Psoas muscle (tissue), 7 donors: ENCODE measurements at regions not wholly inside any gene's neighbourhood (a gene's known extent, or its start where the extent isn't known, plus 50 kb on each side); places are given as distances from the start of the nearest gene placed in this dataset.

Experiments
- ATAC-seq, 4 donors: fragments of 200-7000 bp; cut with Tn5 transposase; one replicate each; pipeline ENCODE4 v1.9.1; 2020; ENCODE audit warnings: moderate library complexity in 3 of 4, mild to moderate bottlenecking in 2 of 4
- DNase-seq, 2 donors: peaks; one replicate each; pipeline ENCODE4 v3.0.0-alpha.2; 2020
- H3K27ac ChIP-seq: fragments of 200-600 bp; one replicate; pipeline ENCODE4 v1.8.0; 2022
- H3K27me3 ChIP-seq, 3 donors: fragments of 200-600 bp in 1 of 3; one replicate each; pipeline versions ENCODE4 v1.6.1 to v1.8.0; 2013 to 2022; ENCODE audit warnings: low read length in 2 of 3, mild to moderate bottlenecking in 2 of 3, moderate library complexity in 1 of 3; ENCODE audit not compliant: insufficient read depth in 3 of 3
- H3K36me3 ChIP-seq, 2 donors: fragments of 200-600 bp in 1 of 2; one replicate each; pipeline versions ENCODE4 v1.6.1 to v1.8.0; 2013 to 2022; ENCODE audit warnings: low read depth in 1 of 2, mild to moderate bottlenecking in 1 of 2, moderate library complexity in 1 of 2; ENCODE audit not compliant: insufficient read depth in 1 of 2
- H3K4me1 ChIP-seq: fragments of 200-600 bp; one replicate; pipeline ENCODE4 v1.8.0; 2022
- H3K4me3 ChIP-seq: fragments of 200-600 bp; one replicate; pipeline ENCODE4 v1.8.0; 2022; ENCODE audit warnings: mild to moderate bottlenecking
- H3K9me3 ChIP-seq: fragments of 200-600 bp; one replicate; pipeline ENCODE4 v1.8.0; 2022
- WGBS, 3 donors: extraction: QIAGEN DNeasy Blood & Tissue Kit; methylation state at CpG; one replicate each; pipeline versions ENCODE4 v1.1.6 to v1.1.7; 2013; 5-methylcytosine and 5-hydroxymethylcytosine counted together
- intact Hi-C, 2 donors: fragments of 100-400 bp; cut with DNase I; formaldehyde crosslinking; loops; one replicate each; pipeline versions ENCODE4 v1.11.0 to v1.14.2; 2022
- TF ChIP-seq, protein P1 (sequence below): fragments of 200-600 bp; IDR thresholded peaks from one replicate; pipeline ENCODE4 v1.8.0; 2022; ENCODE audit warnings: antibody characterized with exemption
- donor health status: healthy with polysubstance abuse.
- donor health status: DM: no; HTN: no; CAD: no; lungs with moderate emphysema.
- donor health status: Bipolar disorder and iron deficiency.
- donor health status: healthy.
- donor health status: DM: yes; HTN: yes; CAD: no.
- donor health status: DM: no; HTN: no; CAD: no.
- donor health status: DM: yes; HTN: yes; CAD: no.

GRCh38 chr12:97051341-97051740, 144.3 kb downstream of the NEDD1 start:
- Histone ChIP-seq H3K9me3 (no peaks in the 10 kb centered on the region), H3K27me3 (no peaks in the 10 kb centered on the region), H3K27ac (no peak overlapping the region), H3K36me3 (no peaks in the 10 kb centered on the region), H3K4me3 (no peak overlapping the region), H3K4me1 (no peaks in the 10 kb centered on the region)
- WGBS, 3 donors = 87 to 90% (median 89%) methylated on average over 2 of the region's 2 CpGs
- DNase-seq (no peak), ATAC-seq (no peak)
- TF ChIP-seq, protein P1, sequence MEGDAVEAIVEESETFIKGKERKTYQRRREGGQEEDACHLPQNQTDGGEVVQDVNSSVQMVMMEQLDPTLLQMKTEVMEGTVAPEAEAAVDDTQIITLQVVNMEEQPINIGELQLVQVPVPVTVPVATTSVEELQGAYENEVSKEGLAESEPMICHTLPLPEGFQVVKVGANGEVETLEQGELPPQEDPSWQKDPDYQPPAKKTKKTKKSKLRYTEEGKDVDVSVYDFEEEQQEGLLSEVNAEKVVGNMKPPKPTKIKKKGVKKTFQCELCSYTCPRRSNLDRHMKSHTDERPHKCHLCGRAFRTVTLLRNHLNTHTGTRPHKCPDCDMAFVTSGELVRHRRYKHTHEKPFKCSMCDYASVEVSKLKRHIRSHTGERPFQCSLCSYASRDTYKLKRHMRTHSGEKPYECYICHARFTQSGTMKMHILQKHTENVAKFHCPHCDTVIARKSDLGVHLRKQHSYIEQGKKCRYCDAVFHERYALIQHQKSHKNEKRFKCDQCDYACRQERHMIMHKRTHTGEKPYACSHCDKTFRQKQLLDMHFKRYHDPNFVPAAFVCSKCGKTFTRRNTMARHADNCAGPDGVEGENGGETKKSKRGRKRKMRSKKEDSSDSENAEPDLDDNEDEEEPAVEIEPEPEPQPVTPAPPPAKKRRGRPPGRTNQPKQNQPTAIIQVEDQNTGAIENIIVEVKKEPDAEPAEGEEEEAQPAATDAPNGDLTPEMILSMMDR = no peak
- intact Hi-C loops = no loop called here

DNA sequence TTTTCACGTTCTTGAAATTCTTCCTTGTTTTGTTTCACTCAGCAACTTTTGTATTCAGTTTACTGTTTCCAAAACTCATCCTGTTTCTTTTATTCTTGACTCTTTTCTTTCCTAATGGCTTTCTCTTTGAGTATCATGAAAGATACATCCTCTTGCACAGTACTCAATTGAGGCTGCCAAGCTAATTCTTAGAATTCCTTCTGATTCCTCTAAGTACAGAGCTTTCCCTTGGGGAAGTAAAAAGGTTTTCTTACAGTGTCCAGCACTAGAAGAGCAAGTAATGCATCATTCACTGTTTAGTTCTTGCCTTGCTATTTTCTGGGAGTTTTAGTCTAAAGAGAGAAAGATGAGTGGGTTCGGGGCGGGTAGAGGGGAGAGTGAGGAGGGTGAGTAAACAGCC, 154.1 kb downstream of the NEDD1 start:
- Histone ChIP-seq H3K27me3 (no peaks in the 10 kb centered on the region), H3K4me1 (no peaks in the 10 kb centered on the region), H3K9me3 (no peaks in the 10 kb centered on the region), H3K4me3 (no peak overlapping the region), H3K36me3 (no peaks in the 10 kb centered on the region), H3K27ac (no peak overlapping the region)
- 41 to 66% (median 58%) methylated on average over 3 of the region's 3 CpGs for whole genome bisulfite sequencing, 3 donors
- TF ChIP-seq, protein P1 = no peak
- intact Hi-C loops = no loop called here
- ATAC-seq (no peak), DNase-seq (no peak)

DNA sequence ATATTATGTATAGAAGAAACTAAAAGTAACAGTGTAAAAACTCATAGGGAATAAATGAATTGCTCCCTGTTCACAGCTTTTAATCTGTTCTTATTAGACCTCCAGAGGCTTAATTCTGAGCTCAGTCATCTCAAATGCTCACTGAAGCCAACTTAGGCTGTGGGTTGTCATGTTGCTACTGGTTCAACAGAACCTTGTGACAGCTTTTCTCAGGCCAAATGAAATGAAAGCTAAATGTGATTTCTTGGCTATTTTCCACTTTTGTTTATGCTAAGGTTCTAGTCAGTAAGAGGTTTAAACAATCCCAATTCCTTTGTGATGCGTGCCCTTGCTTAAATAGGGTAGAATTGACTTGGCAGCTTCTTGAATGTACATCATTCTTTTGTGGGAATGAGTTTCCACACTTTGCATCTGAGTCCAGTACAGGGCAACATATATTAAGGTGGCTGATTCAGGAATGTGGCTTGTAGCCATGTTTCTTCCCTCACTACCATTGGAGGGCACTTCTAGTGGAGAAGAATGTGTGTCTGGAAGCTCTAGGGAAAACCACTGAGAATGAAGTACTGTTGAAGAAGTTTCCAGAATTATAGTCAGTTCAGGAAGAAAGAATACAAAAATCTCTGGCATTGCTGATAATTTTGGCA, 156.4 kb downstream of the NEDD1 start:
- Histone ChIP-seq H3K36me3 (no peaks in the 10 kb centered on the region), H3K4me1 (no peaks in the 10 kb centered on the region), H3K27ac (no peak overlapping the region), H3K27me3 (no peaks in the 10 kb centered on the region), H3K9me3 (no peaks in the 10 kb centered on the region), H3K4me3 (no peak overlapping the region)
- intact Hi-C loops = no loop called here
- DNase-seq (no peak), ATAC-seq (no peak)
- TF ChIP-seq, protein P1 = no peak
- 35 to 62% (median 47%) methylated on average over 1 of the region's 1 CpG for WGBS, 3 donors

DNA sequence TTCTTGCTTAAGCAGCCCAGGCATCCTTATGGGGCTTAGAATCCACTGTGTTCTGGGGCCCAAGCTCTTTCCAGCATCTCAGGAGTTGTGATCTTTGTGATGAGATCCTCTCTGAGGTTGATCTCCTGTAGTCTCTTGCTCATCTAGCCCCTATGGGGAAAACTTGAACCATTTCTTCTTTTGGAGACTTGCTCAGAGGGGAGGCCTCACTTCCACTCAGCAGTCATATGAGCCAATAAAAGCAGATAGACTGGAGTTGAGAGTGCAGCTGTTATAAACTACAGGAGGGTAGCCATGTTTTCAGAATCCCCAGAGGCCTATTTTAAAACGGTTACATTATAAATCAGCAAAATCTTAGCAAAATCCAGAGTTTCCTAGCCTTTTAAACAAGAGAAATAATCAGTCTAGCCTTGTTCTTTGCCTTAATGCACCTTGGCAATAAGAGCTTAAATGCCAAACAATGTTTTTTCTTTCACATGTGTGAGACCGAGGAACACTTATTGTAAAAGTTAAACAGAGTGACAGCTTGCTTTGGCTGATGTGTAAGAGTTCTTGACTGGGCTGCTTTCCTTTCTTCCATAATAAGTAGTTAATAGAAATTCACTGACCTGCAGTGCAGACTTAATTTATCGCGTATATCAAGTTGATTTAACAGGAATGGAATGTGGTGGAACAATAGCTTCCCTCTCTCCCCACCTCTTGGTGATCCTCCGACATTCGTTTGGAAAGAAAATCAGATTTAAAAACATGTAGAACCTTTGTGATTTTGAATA, 168.3 kb downstream of the NEDD1 start:
- Histone ChIP-seq H3K36me3 (no peaks in the 10 kb centered on the region), H3K9me3 (no peaks in the 10 kb centered on the region), H3K4me1 (no peaks in the 10 kb centered on the region), H3K4me3 (no peak overlapping the region), H3K27me3 (no peaks in the 10 kb centered on the region), H3K27ac (no peak overlapping the region)
- DNase-seq (no peak), ATAC-seq (no peak)
- TF ChIP-seq, protein P1 = no peak
- 16 to 18% (median 17%) methylated on average over 6 of the region's 6 CpGs for WGBS, 3 donors
- intact Hi-C loops = no loop called here
